Loucy (cell line): ENCODE measurements at regions not wholly inside any gene's neighbourhood (a gene's known extent, or its start where the extent isn't known, plus 50 kb on each side); places are given as distances from the start of the nearest gene placed in this dataset.

Experiments
- H2AFZ ChIP-seq: fragments of 200-600 bp; sonication (generic); 2 replicates; pipeline ENCODE4 v1.6.0; 2016; ENCODE audit warnings: antibody characterized with exemption, mild to moderate bottlenecking, low read length, moderate library complexity
- H3F3A ChIP-seq: fragments of 200-600 bp; 2 replicates; pipeline ENCODE4 v1.6.0; 2016; ENCODE audit warnings: antibody characterized with exemption, low read depth, mild to moderate bottlenecking
- H3K27me3 ChIP-seq: fragments of 200-600 bp; sonication (generic); 2 replicates; pipeline ENCODE4 v1.6.1; 2014; ENCODE audit warnings: low read length, mild to moderate bottlenecking; ENCODE audit not compliant: insufficient read depth, poor library complexity, severe bottlenecking
- H3K36me3 ChIP-seq: fragments of 200-600 bp; sonication (generic); 2 replicates; pipeline ENCODE4 v1.6.1; 2016; ENCODE audit warnings: low read length; ENCODE audit not compliant: insufficient read depth
- H3K4me1 ChIP-seq: fragments of 200-600 bp; sonication (generic); 2 replicates; pipeline ENCODE4 v1.5.1; 2014; ENCODE audit warnings: low read length, mild to moderate bottlenecking; ENCODE audit not compliant: insufficient read depth, poor library complexity, severe bottlenecking
- H3K4me2 ChIP-seq: fragments of 200-600 bp; sonication (generic); 2 replicates; pipeline ENCODE4 v1.6.0; 2014; ENCODE audit warnings: antibody characterized with exemption, low read length, low read depth, mild to moderate bottlenecking; ENCODE audit not compliant: poor library complexity, severe bottlenecking
- H3K4me3 ChIP-seq: fragments of 200-600 bp; sonication (generic); 2 replicates; pipeline ENCODE4 v1.5.1; 2014; ENCODE audit warnings: low read length, mild to moderate bottlenecking, mixed read lengths; ENCODE audit not compliant: poor library complexity, severe bottlenecking
- H3K79me2 ChIP-seq: fragments of 200-600 bp; sonication (generic); 2 replicates; pipeline ENCODE4 v1.6.1; 2014; ENCODE audit warnings: low read length; ENCODE audit not compliant: insufficient read depth
- H3K9ac ChIP-seq: fragments of 200-600 bp; sonication (generic); 2 replicates; pipeline ENCODE4 v1.6.0; 2014; ENCODE audit warnings: mild to moderate bottlenecking, low read depth, low read length, moderate library complexity; ENCODE audit not compliant: poor library complexity, severe bottlenecking
- H3K9me2 ChIP-seq: fragments of 200-600 bp; sonication (generic); replicated peaks from 2 replicates; pipeline ENCODE4 v1.6.1; 2016; ENCODE audit warnings: low read depth, low read length, mixed read lengths
- H3K9me3 ChIP-seq: fragments of 200-600 bp; sonication (generic); 2 replicates; pipeline ENCODE4 v1.6.1; 2014; ENCODE audit warnings: mild to moderate bottlenecking, antibody characterized with exemption, low read length, low read depth; ENCODE audit not compliant: insufficient read depth
- H4K20me1 ChIP-seq: fragments of 200-600 bp; sonication (generic); 2 replicates; pipeline ENCODE4 v1.6.0; 2014; ENCODE audit warnings: antibody characterized with exemption, low read length, mild to moderate bottlenecking; ENCODE audit not compliant: insufficient read depth, poor library complexity, severe bottlenecking
- CTCF ChIP-seq: fragments of 200-600 bp; sonication (generic); conservative IDR thresholded peaks from 2 replicates; pipeline ENCODE4 v1.5.1; 2014; ENCODE audit warnings: mild to moderate bottlenecking, antibody characterized with exemption, low read length
- EZH2phosphoT487 ChIP-seq: fragments of 200-600 bp; IDR thresholded peaks from 2 replicates; pipeline ENCODE4 v1.6.1; 2018; ENCODE audit warnings: antibody characterized with exemption, mild to moderate bottlenecking, moderate library complexity, borderline replicate concordance

DNA sequence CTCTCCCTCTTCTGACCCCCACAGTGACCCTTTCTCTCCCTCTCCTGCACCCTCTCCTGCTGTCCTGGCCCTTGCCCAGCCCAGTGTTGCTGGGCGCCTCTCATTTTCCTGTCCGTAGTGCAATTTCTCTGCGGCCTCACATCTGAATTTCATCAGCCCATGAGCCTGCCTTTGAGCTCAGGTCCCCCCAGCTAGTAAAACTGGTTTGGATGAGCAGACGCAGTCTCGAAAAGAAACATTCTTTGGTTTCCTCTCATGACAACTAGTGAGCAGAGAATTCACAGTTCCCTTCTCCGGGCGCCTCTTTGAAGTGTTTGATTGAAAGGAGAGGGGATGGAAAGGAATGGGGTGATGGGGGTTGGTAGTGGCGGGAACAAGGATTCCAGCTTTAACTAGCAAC, 126.0 kb upstream of the CADM1 start:
- no peak overlapping the region for H2AFZ ChIP-seq
- H3K4me3 ChIP-seq, result no peak overlapping the region
- no peaks in the 10 kb centered on the region for H3K9me2 ChIP-seq
- no peaks in the 10 kb centered on the region for H3K36me3 ChIP-seq
- TF ChIP-seq EZH2phosphoT487 (no peak), CTCF (no peak)
- no peak overlapping the region for H3K4me2 ChIP-seq
- peaks cover 4% of the 10 kb centered on the region; the same call in 1 of the 2 replicates for H3K9me3 ChIP-seq
- H3K27me3 ChIP-seq, result no peaks in the 10 kb centered on the region
- no peak overlapping the region for H3K9ac ChIP-seq
- no peaks in the 10 kb centered on the region for H3K79me2 ChIP-seq
- no peaks in the 10 kb centered on the region for H3F3A ChIP-seq
- H3K4me1 ChIP-seq, result no peaks in the 10 kb centered on the region
- H4K20me1 ChIP-seq, result no peaks in the 10 kb centered on the region

DNA sequence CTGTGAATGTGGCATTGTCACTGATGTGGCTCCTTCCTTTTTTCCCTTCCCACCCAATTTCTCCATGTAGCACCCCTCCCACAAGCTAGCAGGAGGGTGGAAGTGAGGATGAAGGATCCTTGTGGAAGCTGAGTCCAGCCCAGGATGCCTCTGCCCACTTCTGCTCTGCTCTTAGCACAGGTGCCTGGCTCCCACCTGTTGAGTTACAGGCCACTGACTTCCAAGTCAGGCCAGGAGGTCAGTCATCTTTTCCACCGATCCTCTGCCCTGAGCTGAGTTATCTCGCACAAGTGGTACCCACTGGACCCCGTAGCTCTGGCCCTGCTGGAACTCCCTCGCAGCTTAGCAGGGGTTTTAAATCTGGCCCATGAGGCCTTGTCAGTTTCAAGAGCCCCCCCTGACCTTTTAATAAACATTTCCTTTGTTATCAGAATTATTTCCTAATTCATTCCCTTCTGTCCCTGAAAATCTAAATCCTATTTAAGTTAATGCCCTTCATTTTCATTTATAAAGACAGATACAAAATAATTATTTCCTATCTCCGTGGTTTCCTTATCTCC, 125.3 kb upstream of the CADM1 start:
- no peaks in the 10 kb centered on the region for H3K79me2 ChIP-seq
- no peak overlapping the region for H2AFZ ChIP-seq
- H3K27me3 ChIP-seq, result no peaks in the 10 kb centered on the region
- TF ChIP-seq EZH2phosphoT487 (no peak), CTCF (no peak)
- H3K4me1 ChIP-seq, result no peaks in the 10 kb centered on the region
- no peaks in the 10 kb centered on the region for H3F3A ChIP-seq
- H3K4me3 ChIP-seq, result no peak overlapping the region
- H3K9me2 ChIP-seq, result no peaks in the 10 kb centered on the region
- H3K4me2 ChIP-seq, result no peak overlapping the region
- H3K9ac ChIP-seq, result no peak overlapping the region
- peaks cover 4% of the 10 kb centered on the region; the same call in 1 of the 2 replicates for H3K9me3 ChIP-seq
- H4K20me1 ChIP-seq, result no peaks in the 10 kb centered on the region
- H3K36me3 ChIP-seq, result no peaks in the 10 kb centered on the region

- Histone ChIP-seq H3K27me3 (no peaks in the 10 kb centered on the region), H3K9ac (no peak overlapping the region), H3K4me3 (no peak overlapping the region), H3K79me2 (no peaks in the 10 kb centered on the region), H3K4me2 (no peak overlapping the region), H3K9me3 (peaks cover 4% of the 10 kb centered on the region; the same call in 1 of the 2 replicates), H3K36me3 (no peaks in the 10 kb centered on the region), H4K20me1 (no peaks in the 10 kb centered on the region), H3F3A (no peaks in the 10 kb centered on the region), H3K9me2 (no peaks in the 10 kb centered on the region), H3K4me1 (no peaks in the 10 kb centered on the region), H2AFZ (no peak overlapping the region)
- TF ChIP-seq CTCF, result no peak
- no peak for TF ChIP-seq EZH2phosphoT487
Measured at GRCh38 chr11:115627666-115628460, 123.6 kb upstream of the CADM1 start.
